ENCODE measurements at regions not wholly inside any gene's neighbourhood (a gene's known extent, or its start where the extent isn't known, plus 50 kb on each side); places are given as distances from the start of the nearest gene placed in this dataset.

- H3K27me3 ChIP-seq (ENCODE audit: control insufficient read depth, insufficient read depth, low read length) = no peaks in the 10 kb centered on the region
- no peaks in the 10 kb centered on the region for H3K9me3 ChIP-seq (ENCODE audit: control insufficient read depth, low read depth, low read length)
- peaks cover 5% of the 10 kb centered on the region for H3K4me1 ChIP-seq (ENCODE audit: control insufficient read depth, low read depth, low read length)
- H3K36me3 ChIP-seq (ENCODE audit: control insufficient read depth, low read depth, low read length) = no peaks in the 10 kb centered on the region
- H3K27ac ChIP-seq (ENCODE audit: low read length) = no peak overlapping the region
- no peak overlapping the region for H3K4me3 ChIP-seq (ENCODE audit: low read length)
- no peak overlapping the region for H3K9ac ChIP-seq (ENCODE audit: low read length)
These were observed 74.0 kb upstream of the PLXNC1 start for GRCh38 chr12:94074216-94074979.

GRCh38 chr12:94074980-94075629 is 73.3 kb upstream of the PLXNC1 start:
- Histone ChIP-seq H3K27me3 (ENCODE audit: control insufficient read depth, insufficient read depth, low read length) (no peaks in the 10 kb centered on the region), H3K4me3 (ENCODE audit: low read length) (no peak overlapping the region), H3K4me1 (ENCODE audit: control insufficient read depth, low read depth, low read length) (peaks cover 5% of the 10 kb centered on the region), H3K36me3 (ENCODE audit: control insufficient read depth, low read depth, low read length) (no peaks in the 10 kb centered on the region), H3K9me3 (ENCODE audit: control insufficient read depth, low read depth, low read length) (no peaks in the 10 kb centered on the region), H3K9ac (ENCODE audit: low read length) (no peak overlapping the region), H3K27ac (ENCODE audit: low read length) (no peak overlapping the region)

- no peak overlapping the region for H3K27ac ChIP-seq (ENCODE audit: low read length)
- no peaks in the 10 kb centered on the region for H3K27me3 ChIP-seq (ENCODE audit: control insufficient read depth, insufficient read depth, low read length)
- H3K4me1 ChIP-seq (ENCODE audit: control insufficient read depth, low read depth, low read length) = peaks cover 5% of the 10 kb centered on the region
These were observed 71.2 kb upstream of the PLXNC1 start for GRCh38 chr12:94077209-94077608.

GRCh38 chr12:94078138-94078723 is 70.1 kb upstream of the PLXNC1 start:
- no peak overlapping the region for H3K27ac ChIP-seq (ENCODE audit: low read length)
- H3K4me3 ChIP-seq (ENCODE audit: low read length) = no peak overlapping the region
- no peaks in the 10 kb centered on the region for H3K27me3 ChIP-seq (ENCODE audit: control insufficient read depth, insufficient read depth, low read length)

More at GRCh38 chr12:94077209-94077608, 71.2 kb upstream of the PLXNC1 start:
- H3K9me3 ChIP-seq (ENCODE audit: control insufficient read depth, low read depth, low read length) = no peaks in the 10 kb centered on the region
- H3K9ac ChIP-seq (ENCODE audit: low read length) = no peak overlapping the region
- H3K36me3 ChIP-seq (ENCODE audit: control insufficient read depth, low read depth, low read length) = no peaks in the 10 kb centered on the region
- no peak overlapping the region for H3K4me3 ChIP-seq (ENCODE audit: low read length)

GRCh38 chr12:94078736-94079509 is 69.5 kb upstream of the PLXNC1 start:
- Histone ChIP-seq H3K9me3 (ENCODE audit: control insufficient read depth, low read depth, low read length) (no peaks in the 10 kb centered on the region), H3K36me3 (ENCODE audit: control insufficient read depth, low read depth, low read length) (no peaks in the 10 kb centered on the region), H3K4me1 (ENCODE audit: control insufficient read depth, low read depth, low read length) (peaks cover 5% of the 10 kb centered on the region), H3K27ac (ENCODE audit: low read length) (no peak overlapping the region), H3K27me3 (ENCODE audit: control insufficient read depth, insufficient read depth, low read length) (no peaks in the 10 kb centered on the region), H3K4me3 (ENCODE audit: low read length) (no peak overlapping the region), H3K9ac (ENCODE audit: low read length) (no peak overlapping the region)

More at GRCh38 chr12:94078138-94078723, 70.1 kb upstream of the PLXNC1 start:
- no peaks in the 10 kb centered on the region for H3K36me3 ChIP-seq (ENCODE audit: control insufficient read depth, low read depth, low read length)
- H3K4me1 ChIP-seq (ENCODE audit: control insufficient read depth, low read depth, low read length) = peaks cover 5% of the 10 kb centered on the region
- no peak overlapping the region for H3K9ac ChIP-seq (ENCODE audit: low read length)
- no peaks in the 10 kb centered on the region for H3K9me3 ChIP-seq (ENCODE audit: control insufficient read depth, low read depth, low read length)

GRCh38 chr12:94079566-94080340 is 68.6 kb upstream of the PLXNC1 start:
- H3K4me3 ChIP-seq (ENCODE audit: low read length) = no peak overlapping the region
- H3K36me3 ChIP-seq (ENCODE audit: control insufficient read depth, low read depth, low read length) = no peaks in the 10 kb centered on the region
- no peaks in the 10 kb centered on the region for H3K9me3 ChIP-seq (ENCODE audit: control insufficient read depth, low read depth, low read length)
- no peak overlapping the region for H3K9ac ChIP-seq (ENCODE audit: low read length)
- peaks cover 5% of the 10 kb centered on the region for H3K4me1 ChIP-seq (ENCODE audit: control insufficient read depth, low read depth, low read length)
- H3K27me3 ChIP-seq (ENCODE audit: control insufficient read depth, insufficient read depth, low read length) = no peaks in the 10 kb centered on the region
- H3K27ac ChIP-seq (ENCODE audit: low read length) = no peak overlapping the region

GRCh38 chr12:94080341-94081009 is 67.9 kb upstream of the PLXNC1 start:
- Histone ChIP-seq H3K4me3 (ENCODE audit: low read length) (no peak overlapping the region), H3K9ac (ENCODE audit: low read length) (no peak overlapping the region), H3K9me3 (ENCODE audit: control insufficient read depth, low read depth, low read length) (no peaks in the 10 kb centered on the region), H3K27ac (ENCODE audit: low read length) (no peak overlapping the region), H3K4me1 (ENCODE audit: control insufficient read depth, low read depth, low read length) (no peaks in the 10 kb centered on the region), H3K27me3 (ENCODE audit: control insufficient read depth, insufficient read depth, low read length) (no peaks in the 10 kb centered on the region), H3K36me3 (ENCODE audit: control insufficient read depth, low read depth, low read length) (no peaks in the 10 kb centered on the region)

- no peak overlapping the region for H3K4me3 ChIP-seq (ENCODE audit: low read length)
- no peaks in the 10 kb centered on the region for H3K9me3 ChIP-seq (ENCODE audit: control insufficient read depth, low read depth, low read length)
- H3K27me3 ChIP-seq (ENCODE audit: control insufficient read depth, insufficient read depth, low read length) = no peaks in the 10 kb centered on the region
- no peaks in the 10 kb centered on the region for H3K4me1 ChIP-seq (ENCODE audit: control insufficient read depth, low read depth, low read length)
- no peak overlapping the region for H3K27ac ChIP-seq (ENCODE audit: low read length)
- no peaks in the 10 kb centered on the region for H3K36me3 ChIP-seq (ENCODE audit: control insufficient read depth, low read depth, low read length)
- H3K9ac ChIP-seq (ENCODE audit: low read length) = no peak overlapping the region
These were observed 65.7 kb upstream of the PLXNC1 start for GRCh38 chr12:94082690-94083089.

- Histone ChIP-seq H3K9ac (ENCODE audit: low read length) (no peak overlapping the region), H3K27ac (ENCODE audit: low read length) (no peak overlapping the region), H3K27me3 (ENCODE audit: control insufficient read depth, insufficient read depth, low read length) (no peaks in the 10 kb centered on the region), H3K4me1 (ENCODE audit: control insufficient read depth, low read depth, low read length) (no peaks in the 10 kb centered on the region), H3K36me3 (ENCODE audit: control insufficient read depth, low read depth, low read length) (no peaks in the 10 kb centered on the region), H3K4me3 (ENCODE audit: low read length) (no peak overlapping the region), H3K9me3 (ENCODE audit: control insufficient read depth, low read depth, low read length) (no peaks in the 10 kb centered on the region)
These were observed 58.5 kb upstream of the PLXNC1 start for GRCh38 chr12:94089891-94090290.

GRCh38 chr12:94091624-94092023 is 56.8 kb upstream of the PLXNC1 start:
- Histone ChIP-seq H3K9ac (ENCODE audit: low read length) (no peak overlapping the region), H3K27ac (ENCODE audit: low read length) (no peak overlapping the region), H3K9me3 (ENCODE audit: control insufficient read depth, low read depth, low read length) (no peaks in the 10 kb centered on the region), H3K36me3 (ENCODE audit: control insufficient read depth, low read depth, low read length) (no peaks in the 10 kb centered on the region), H3K27me3 (ENCODE audit: control insufficient read depth, insufficient read depth, low read length) (no peaks in the 10 kb centered on the region), H3K4me1 (ENCODE audit: control insufficient read depth, low read depth, low read length) (no peaks in the 10 kb centered on the region), H3K4me3 (ENCODE audit: low read length) (no peak overlapping the region)

All from iPS-18a (cell line).